SU-DHL-6 (cell line): ENCODE measurements at regions not wholly inside any gene's neighbourhood (a gene's known extent, or its start where the extent isn't known, plus 50 kb on each side); places are given as distances from the start of the nearest gene placed in this dataset.

Source experiments
- H2AFZ ChIP-seq: fragments of 200-600 bp; sonication (generic); 2 replicates; pipeline ENCODE4 v1.6.1; 2014; ENCODE audit warnings: low read depth, mild to moderate bottlenecking, moderate library complexity, mixed read lengths, antibody characterized with exemption, low read length; ENCODE audit not compliant: severe bottlenecking
- H3F3A ChIP-seq: fragments of 200-600 bp; shearing (Covaris generic); 2 replicates; pipeline ENCODE4 v1.6.0; 2016; ENCODE audit warnings: antibody characterized with exemption, mild to moderate bottlenecking; ENCODE audit not compliant: insufficient read depth
- H3K27ac ChIP-seq: fragments of 200-600 bp; sonication (generic); 2 replicates; pipeline ENCODE4 v1.5.1; 2016; ENCODE audit warnings: low read depth, mild to moderate bottlenecking, low read length, moderate library complexity, mixed read lengths
- H3K27me3 ChIP-seq: fragments of 200-600 bp; sonication (generic), shearing (Covaris generic); 2 replicates; pipeline ENCODE4 v1.6.0; 2014; ENCODE audit warnings: mild to moderate bottlenecking, low read length
- H3K36me3 ChIP-seq: fragments of 200-600 bp; sonication (generic); 2 replicates; pipeline ENCODE4 v1.6.1; 2014; ENCODE audit warnings: mild to moderate bottlenecking, low read length, mixed read lengths
- H3K4me2 ChIP-seq: fragments of 300-600, 200-600 bp; shearing (Covaris generic), sonication (generic); 2 replicates; pipeline ENCODE4 v1.6.0; 2014; ENCODE audit warnings: low read length, low read depth, mild to moderate bottlenecking; ENCODE audit not compliant: poor library complexity, severe bottlenecking
- H3K4me3 ChIP-seq: fragments of 200-600 bp; sonication (generic); 2 replicates; pipeline ENCODE4 v1.5.1; 2014; ENCODE audit warnings: antibody characterized with exemption, low read length, mild to moderate bottlenecking, mixed read lengths; ENCODE audit not compliant: insufficient read depth, poor library complexity, severe bottlenecking
- H3K79me2 ChIP-seq: fragments of 200-600 bp; sonication (generic); 2 replicates; pipeline ENCODE4 v1.6.1; 2014; ENCODE audit warnings: mild to moderate bottlenecking, low read length, moderate library complexity; ENCODE audit not compliant: insufficient read depth
- H3K9ac ChIP-seq: fragments of 200-600 bp; sonication (generic); 2 replicates; pipeline ENCODE4 v1.7.0; 2014; ENCODE audit warnings: mild to moderate bottlenecking, low read length
- H3K9me2 ChIP-seq: fragments of 200-600 bp; sonication (generic); replicated peaks from 2 replicates; pipeline ENCODE4 v1.6.1; 2014; ENCODE audit warnings: low read length; ENCODE audit not compliant: insufficient read depth
- H3K9me3 ChIP-seq: fragments of 200-600 bp; sonication (generic); 2 replicates; pipeline ENCODE4 v1.6.1; 2014; ENCODE audit warnings: low read length, mixed read lengths; ENCODE audit not compliant: insufficient read depth
- H4K20me1 ChIP-seq: fragments of 200-600 bp; sonication (generic); 2 replicates; pipeline ENCODE4 v1.6.1; 2014; ENCODE audit warnings: low read depth, mild to moderate bottlenecking, antibody characterized with exemption, low read length, moderate library complexity, mixed read lengths
- EZH2phosphoT487 ChIP-seq: fragments of 200-600 bp; sonication (generic), shearing (Covaris generic); conservative IDR thresholded peaks from 2 replicates; pipeline ENCODE4 v1.6.1; 2018; ENCODE audit warnings: mild to moderate bottlenecking, antibody characterized with exemption, low read length, moderate library complexity, mixed read lengths
- TF ChIP-seq, protein P1 (sequence below): fragments of 200-600 bp; sonication (generic); IDR thresholded peaks from one replicate; pipeline ENCODE4 v1.5.1; 2017; ENCODE audit warnings: antibody characterized with exemption, mild to moderate bottlenecking, low read length, moderate library complexity; ENCODE audit not compliant: insufficient read depth, poor library complexity, severe bottlenecking

DNA sequence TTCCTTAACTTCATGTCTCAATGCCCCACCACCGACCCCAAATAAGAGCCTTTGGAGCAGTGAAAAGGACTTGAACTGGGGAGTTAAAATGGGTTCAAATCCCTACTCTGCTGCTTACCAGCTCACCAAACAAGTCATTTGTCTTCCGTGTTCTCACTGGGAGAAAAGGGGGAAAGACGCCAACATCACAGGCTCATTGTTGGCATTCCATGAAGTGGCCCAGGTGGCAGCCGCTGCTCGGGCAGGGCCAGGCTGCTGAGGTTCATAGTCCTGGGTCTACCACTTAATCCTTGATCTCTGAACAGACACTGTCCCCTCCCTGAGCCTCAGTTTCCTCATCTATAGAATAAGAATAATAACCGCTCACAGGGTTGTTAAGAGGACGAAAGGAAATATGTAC is 103.0 kb downstream of the APOB start:
- Histone ChIP-seq H3K27ac (no peak overlapping the region), H4K20me1 (no peaks in the 10 kb centered on the region), H2AFZ (no peak overlapping the region), H3K4me2 (no peak overlapping the region), H3K4me3 (no peak overlapping the region), H3K27me3 (no peaks in the 10 kb centered on the region), H3F3A (no peaks in the 10 kb centered on the region), H3K36me3 (no peaks in the 10 kb centered on the region), H3K9me2 (no peaks in the 10 kb centered on the region), H3K9ac (no peak overlapping the region), H3K9me3 (no peaks in the 10 kb centered on the region), H3K79me2 (no peaks in the 10 kb centered on the region)
- TF ChIP-seq, protein P1, sequence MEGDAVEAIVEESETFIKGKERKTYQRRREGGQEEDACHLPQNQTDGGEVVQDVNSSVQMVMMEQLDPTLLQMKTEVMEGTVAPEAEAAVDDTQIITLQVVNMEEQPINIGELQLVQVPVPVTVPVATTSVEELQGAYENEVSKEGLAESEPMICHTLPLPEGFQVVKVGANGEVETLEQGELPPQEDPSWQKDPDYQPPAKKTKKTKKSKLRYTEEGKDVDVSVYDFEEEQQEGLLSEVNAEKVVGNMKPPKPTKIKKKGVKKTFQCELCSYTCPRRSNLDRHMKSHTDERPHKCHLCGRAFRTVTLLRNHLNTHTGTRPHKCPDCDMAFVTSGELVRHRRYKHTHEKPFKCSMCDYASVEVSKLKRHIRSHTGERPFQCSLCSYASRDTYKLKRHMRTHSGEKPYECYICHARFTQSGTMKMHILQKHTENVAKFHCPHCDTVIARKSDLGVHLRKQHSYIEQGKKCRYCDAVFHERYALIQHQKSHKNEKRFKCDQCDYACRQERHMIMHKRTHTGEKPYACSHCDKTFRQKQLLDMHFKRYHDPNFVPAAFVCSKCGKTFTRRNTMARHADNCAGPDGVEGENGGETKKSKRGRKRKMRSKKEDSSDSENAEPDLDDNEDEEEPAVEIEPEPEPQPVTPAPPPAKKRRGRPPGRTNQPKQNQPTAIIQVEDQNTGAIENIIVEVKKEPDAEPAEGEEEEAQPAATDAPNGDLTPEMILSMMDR, result no peak
- no peak for TF ChIP-seq EZH2phosphoT487

DNA sequence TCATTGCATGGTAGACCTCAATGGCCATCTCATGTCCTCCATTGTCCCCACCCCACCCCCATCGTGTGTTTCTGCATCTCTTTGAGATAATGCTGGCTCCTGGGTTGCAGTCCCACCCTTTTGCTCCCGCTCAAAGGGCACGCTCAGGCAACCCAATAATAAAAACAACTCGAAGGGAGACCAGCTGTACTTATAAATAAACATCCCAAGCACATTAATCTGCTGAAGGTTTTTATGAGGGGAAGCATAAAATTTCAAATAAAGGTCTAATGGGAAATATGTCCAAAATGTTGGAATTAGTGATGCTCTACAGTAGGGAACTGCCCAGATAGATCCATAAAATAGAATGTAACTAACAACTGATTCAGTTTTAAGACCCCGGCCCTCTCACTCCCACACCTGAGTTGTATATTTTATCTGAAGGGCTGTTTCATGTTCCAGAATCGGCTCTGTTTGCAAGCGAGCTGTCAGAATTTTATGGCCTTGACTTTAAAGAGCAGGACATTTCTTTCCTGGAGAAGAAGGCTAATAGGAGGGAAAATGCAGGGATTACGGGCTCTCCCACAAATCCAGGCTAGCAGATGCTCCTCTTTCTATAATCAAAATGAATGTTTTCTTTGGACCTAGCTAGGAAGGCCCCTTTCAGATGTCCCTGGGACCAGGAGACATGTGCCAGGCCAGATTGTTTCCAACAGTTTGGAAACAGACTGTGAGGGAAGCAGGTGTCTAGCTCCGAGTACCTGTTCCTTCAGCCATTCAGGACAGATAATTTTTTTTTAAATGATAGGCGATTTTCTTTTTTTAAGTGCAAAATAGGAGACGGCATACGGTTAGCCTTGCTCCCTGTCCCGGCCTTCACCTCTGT is 103.7 kb downstream of the APOB start:
- Histone ChIP-seq H3K27me3 (no peaks in the 10 kb centered on the region), H3K9me3 (no peaks in the 10 kb centered on the region), H3K9ac (no peak overlapping the region), H3F3A (no peaks in the 10 kb centered on the region), H3K27ac (no peak overlapping the region), H4K20me1 (no peaks in the 10 kb centered on the region), H3K4me3 (no peak overlapping the region), H2AFZ (no peak overlapping the region), H3K4me2 (no peak overlapping the region), H3K79me2 (no peaks in the 10 kb centered on the region), H3K36me3 (no peaks in the 10 kb centered on the region), H3K9me2 (no peaks in the 10 kb centered on the region)
- TF ChIP-seq EZH2phosphoT487, result no peak
- TF ChIP-seq, protein P1, result no peak

DNA sequence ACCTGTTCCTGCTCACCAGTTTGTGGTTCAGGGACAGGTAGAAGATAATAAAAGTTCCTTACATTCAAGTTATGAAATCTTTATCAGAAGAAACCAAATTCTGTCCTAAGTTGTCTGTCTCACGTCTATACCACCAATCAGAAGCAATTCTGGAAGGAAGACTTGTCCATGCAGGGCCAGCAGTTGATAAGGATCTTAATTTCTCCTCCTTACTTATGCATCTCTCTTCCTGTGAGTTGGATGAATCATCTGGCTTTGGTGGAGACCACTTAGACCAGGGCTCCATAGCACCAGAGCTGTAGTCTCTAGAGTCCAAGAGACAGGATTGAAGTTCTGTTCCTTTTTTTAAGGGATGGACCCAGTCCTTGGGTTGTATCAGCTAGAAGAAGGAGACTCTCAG is 106.5 kb downstream of the APOB start:
- H3K36me3 ChIP-seq, result no peaks in the 10 kb centered on the region
- no peak overlapping the region for H3K27ac ChIP-seq
- H3K9me2 ChIP-seq, result no peaks in the 10 kb centered on the region
- H3K79me2 ChIP-seq, result no peaks in the 10 kb centered on the region
- TF ChIP-seq, protein P1, result no peak
- no peak for TF ChIP-seq EZH2phosphoT487
- H3K4me2 ChIP-seq, result no peak overlapping the region
- H3K9ac ChIP-seq, result no peak overlapping the region
- no peak overlapping the region for H2AFZ ChIP-seq
- no peaks in the 10 kb centered on the region for H3K27me3 ChIP-seq
- no peak overlapping the region for H3K4me3 ChIP-seq
- no peaks in the 10 kb centered on the region for H3K9me3 ChIP-seq
- no peaks in the 10 kb centered on the region for H3F3A ChIP-seq
- no peaks in the 10 kb centered on the region for H4K20me1 ChIP-seq
